GM06990 (cell line): ENCODE measurements at regions not wholly inside any gene's neighbourhood (a gene's known extent, or its start where the extent isn't known, plus 50 kb on each side); places are given as distances from the start of the nearest gene placed in this dataset.
"Not testable (repeated sequence)": the region's sequence is repeated elsewhere in the genome, so short reads cannot be mapped to it uniquely, and the experiment has no call there.

Experiments
- DNase-seq: peaks from one replicate; pipeline ENCODE4 v3.0.0-alpha.2; 2011; ENCODE audit not compliant: insufficient read length; ENCODE audit errors: extremely low read depth
- H3K27me3 ChIP-seq: replicated peaks from 2 replicates; pipeline ENCODE4 v1.6.0; 2011; ENCODE audit warnings: low read length; ENCODE audit not compliant: control insufficient read depth, insufficient read depth
- H3K36me3 ChIP-seq: 2 replicates; pipeline ENCODE4 v1.5.1; 2011; ENCODE audit warnings: low read length; ENCODE audit not compliant: control insufficient read depth, insufficient read depth
- H3K4me3 ChIP-seq: replicated peaks from 2 replicates; pipeline ENCODE4 v1.5.1; 2011; ENCODE audit warnings: low read depth, mild to moderate bottlenecking, control low read depth, low read length
- CTCF ChIP-seq: IDR thresholded peaks from 2 replicates; pipeline ENCODE4 v1.5.1; 2011; ENCODE audit warnings: low read length, control low read depth, mild to moderate bottlenecking, inconsistent platforms; ENCODE audit not compliant: insufficient read depth, poor library complexity, severe bottlenecking

GRCh38 chr10:4599471-4599870, 226.5 kb upstream of the AKR1E2 start:
- no peak for TF ChIP-seq CTCF

GRCh38 chr10:4597898-4598297, 228.1 kb upstream of the AKR1E2 start:
- H3K36me3 ChIP-seq, DNase-seq, H3K27me3 ChIP-seq, H3K4me3 ChIP-seq: not testable (repeated sequence)

More at GRCh38 chr10:4599471-4599870, 226.5 kb upstream of the AKR1E2 start:
- DNase-seq: no peak
- Histone ChIP-seq H3K4me3 (no peak overlapping the region), H3K36me3 (no peaks in the 10 kb centered on the region), H3K27me3 (no peaks in the 10 kb centered on the region)

GRCh38 chr10:4596951-4597350, 229.1 kb upstream of the AKR1E2 start:
- Histone ChIP-seq H3K27me3 (no peaks in the 10 kb centered on the region), H3K4me3 (no peak overlapping the region), H3K36me3 (no peaks in the 10 kb centered on the region)
- DNase-seq: no peak
- no peak for TF ChIP-seq CTCF

- no peak for DNase-seq
- Histone ChIP-seq H3K4me3 (no peak overlapping the region), H3K27me3 (no peaks in the 10 kb centered on the region), H3K36me3 (no peaks in the 10 kb centered on the region)
- TF ChIP-seq CTCF: no peak
These were observed 230.2 kb upstream of the AKR1E2 start for GRCh38 chr10:4595719-4596319.

- no peak for TF ChIP-seq CTCF
- Histone ChIP-seq H3K36me3 (no peaks in the 10 kb centered on the region), H3K4me3 (no peak overlapping the region), H3K27me3 (no peaks in the 10 kb centered on the region)
- DNase-seq: no peak
These were observed 235.2 kb upstream of the AKR1E2 start for GRCh38 chr10:4590807-4591206.

- no peaks in the 10 kb centered on the region for H3K36me3 ChIP-seq
- TF ChIP-seq CTCF: no peak
- H3K27me3 ChIP-seq: no peaks in the 10 kb centered on the region
- DNase-seq: no peak
- H3K4me3 ChIP-seq: no peak overlapping the region
These were observed 237.2 kb upstream of the AKR1E2 start for GRCh38 chr10:4588824-4589223.
